ENCODE measurements at regions not wholly inside any gene's neighbourhood (a gene's known extent, or its start where the extent isn't known, plus 50 kb on each side); places are given as distances from the start of the nearest gene placed in this dataset.
"Not testable (repeated sequence)": the region's sequence is repeated elsewhere in the genome, so short reads cannot be mapped to it uniquely, and the experiment has no call there.

DNA sequence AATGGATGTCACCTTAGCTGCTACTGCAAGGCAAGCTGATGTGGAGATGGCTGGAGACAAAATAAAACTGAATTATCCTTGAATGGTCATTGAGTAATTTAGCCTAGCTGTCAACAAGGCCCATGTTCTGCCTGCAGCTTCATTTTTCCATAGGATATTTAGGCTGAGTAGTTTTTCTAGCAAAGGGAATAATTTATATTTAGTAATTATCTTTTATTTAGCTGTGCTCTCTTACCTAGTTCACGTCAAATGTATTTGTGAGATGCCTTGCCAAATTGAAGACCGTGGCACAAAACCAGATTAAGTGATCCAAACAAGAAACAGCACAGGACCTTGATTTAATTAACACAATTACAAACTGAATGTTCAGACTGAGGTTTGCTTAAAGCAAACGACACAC, 77.4 kb upstream of the CEP162 start:
- peaks cover 16% of the 10 kb centered on the region for H3K4me1 ChIP-seq (replicated peaks)
- no peak overlapping the region for H3K27ac ChIP-seq
- DNase-seq (ENCODE audit: low read depth in 1 of 2, low spot score in 2 of 2): no peak
- no peaks in the 10 kb centered on the region for H3K9me3 ChIP-seq (replicated peaks)
- H3K36me3 ChIP-seq: no peaks in the 10 kb centered on the region
- H3K4me3 ChIP-seq: no peak overlapping the region
- H3K27me3 ChIP-seq (replicated peaks): no peaks in the 10 kb centered on the region

DNA sequence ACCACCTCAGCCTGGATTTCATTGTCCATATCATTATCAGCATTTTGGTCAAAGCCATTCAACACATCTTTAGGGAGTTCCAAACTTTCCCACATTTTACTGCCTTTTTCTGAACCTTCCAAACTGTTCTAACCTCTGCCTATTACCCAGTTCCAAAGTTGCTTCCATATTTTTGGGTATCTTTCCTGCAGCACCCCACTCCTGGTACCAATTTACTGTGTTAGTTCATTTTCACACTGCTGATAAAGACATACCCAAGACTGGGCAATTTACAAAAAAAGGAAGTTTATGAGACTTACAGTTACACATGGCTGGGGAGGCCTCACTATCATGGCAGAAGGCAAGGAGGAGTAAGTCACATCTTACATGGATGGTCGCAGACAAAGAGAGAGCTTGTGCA, 63.6 kb upstream of the CEP162 start:
- H3K36me3 ChIP-seq; H3K4me3 ChIP-seq; H3K27ac ChIP-seq; DNase-seq (ENCODE audit: low read depth in 1 of 2, low spot score in 2 of 2); H3K4me1 ChIP-seq (replicated peaks); H3K27me3 ChIP-seq (replicated peaks): not testable (repeated sequence)
- H3K9me3 ChIP-seq (replicated peaks): peaks cover 12% of the 10 kb centered on the region; the same call in 1 of the 2 replicates

DNA sequence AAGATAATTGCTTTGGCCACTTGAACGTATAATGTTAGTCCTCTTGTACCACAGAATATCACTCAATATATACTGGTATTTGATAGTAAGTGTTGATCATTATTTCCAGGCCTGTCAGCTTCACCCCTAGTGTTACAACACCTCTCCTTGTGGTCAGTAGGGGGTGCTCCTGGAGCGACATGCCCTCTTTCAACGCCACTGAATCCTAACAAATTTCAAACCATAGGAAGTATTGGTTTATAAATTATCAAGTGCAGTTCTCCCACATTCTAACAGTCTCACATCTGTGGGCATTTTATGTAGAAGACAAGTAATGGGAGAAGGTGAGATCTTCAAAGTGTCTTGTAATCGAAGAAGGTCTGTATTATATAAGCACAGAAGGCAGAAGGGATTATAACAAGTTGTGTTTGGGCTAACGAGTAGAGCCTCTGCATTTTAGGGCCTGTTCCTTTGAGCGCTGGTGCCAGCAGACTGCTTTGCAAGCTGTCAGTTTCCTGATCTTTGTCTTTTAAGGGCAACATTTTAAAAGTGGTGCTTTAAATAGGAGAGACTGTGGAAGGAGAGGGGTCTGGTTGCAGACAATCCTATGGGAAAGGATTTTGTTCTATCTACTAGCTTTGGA, 57.1 kb upstream of the CEP162 start:
- Histone ChIP-seq H3K27ac (no peak overlapping the region), H3K4me1 (replicated peaks) (peaks cover 12% of the 10 kb centered on the region), H3K27me3 (replicated peaks) (no peaks in the 10 kb centered on the region; the same call in 1 of the 2 replicates), H3K9me3 (replicated peaks) (no peaks in the 10 kb centered on the region), H3K4me3 (no peak overlapping the region), H3K36me3 (no peaks in the 10 kb centered on the region)
- no peak for DNase-seq (ENCODE audit: low read depth in 1 of 2, low spot score in 2 of 2)

- peak; percentile 69 to 79 for DNase-seq (ENCODE audit: low read depth in 1 of 2, low spot score in 2 of 2)
- no peaks in the 10 kb centered on the region for H3K36me3 ChIP-seq
- H3K4me1 ChIP-seq (replicated peaks): peaks cover 12% of the 10 kb centered on the region
- no peaks in the 10 kb centered on the region for H3K9me3 ChIP-seq (replicated peaks)
- peak overlapping the region; percentile 29; the same call in 1 of the 2 replicates for H3K27ac ChIP-seq
- H3K27me3 ChIP-seq (replicated peaks): no peaks in the 10 kb centered on the region
- no peak overlapping the region for H3K4me3 ChIP-seq
Measured at GRCh38 chr6:84282550-84282949, 55.1 kb upstream of the CEP162 start.

DNA sequence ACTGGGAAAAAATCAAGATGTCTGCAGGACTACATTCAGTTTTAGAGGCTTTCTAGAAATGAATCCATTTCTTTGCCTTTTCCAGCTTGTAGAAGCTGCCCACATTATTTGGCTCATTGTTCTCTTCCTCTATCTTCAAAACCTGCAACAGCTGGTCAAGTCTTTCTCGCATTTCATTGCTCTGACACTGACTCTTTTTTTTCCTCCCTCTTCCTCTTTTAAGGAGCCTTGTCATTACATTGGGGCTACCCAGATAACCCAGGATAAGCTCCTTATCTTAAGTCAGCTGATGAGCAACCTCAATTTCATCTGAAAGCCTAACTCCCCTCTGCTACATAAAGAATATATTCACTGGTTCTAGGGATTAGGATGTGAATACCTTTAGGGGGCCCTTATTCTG, 53.2 kb upstream of the CEP162 start:
- Histone ChIP-seq H3K9me3 (replicated peaks) (no peaks in the 10 kb centered on the region), H3K27me3 (replicated peaks) (no peaks in the 10 kb centered on the region), H3K27ac (no peak overlapping the region), H3K36me3 (no peaks in the 10 kb centered on the region), H3K4me3 (no peak overlapping the region), H3K4me1 (replicated peaks) (peaks cover 17% of the 10 kb centered on the region)
- no peak for DNase-seq (ENCODE audit: low read depth in 1 of 2, low spot score in 2 of 2)

DNA sequence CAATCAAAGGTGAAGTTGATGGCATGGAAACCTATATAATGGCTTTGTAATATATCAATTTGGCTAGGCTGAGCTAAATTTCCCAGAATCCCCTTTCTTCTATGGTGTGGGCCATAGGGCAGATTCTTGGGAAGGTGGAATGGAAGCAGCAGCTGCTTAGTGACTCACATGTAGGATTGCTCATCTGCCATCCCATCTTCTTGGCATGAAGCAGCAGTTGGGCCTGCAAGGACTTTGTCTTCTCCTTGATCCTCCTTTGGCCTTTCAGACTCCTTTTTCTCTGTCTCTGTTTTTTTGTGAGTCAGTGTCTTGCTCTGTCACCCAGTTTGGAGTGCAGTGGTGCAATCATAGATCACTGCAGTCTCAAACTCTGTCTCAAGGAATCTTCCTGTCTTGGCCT, 52.6 kb upstream of the CEP162 start:
- Histone ChIP-seq H3K9me3 (replicated peaks) (no peaks in the 10 kb centered on the region), H3K4me1 (replicated peaks) (peaks cover 23% of the 10 kb centered on the region), H3K36me3 (no peaks in the 10 kb centered on the region), H3K27me3 (replicated peaks) (no peaks in the 10 kb centered on the region), H3K27ac (no peak overlapping the region), H3K4me3 (no peak overlapping the region)
- DNase-seq (ENCODE audit: low read depth in 1 of 2, low spot score in 2 of 2): no peak

DNA sequence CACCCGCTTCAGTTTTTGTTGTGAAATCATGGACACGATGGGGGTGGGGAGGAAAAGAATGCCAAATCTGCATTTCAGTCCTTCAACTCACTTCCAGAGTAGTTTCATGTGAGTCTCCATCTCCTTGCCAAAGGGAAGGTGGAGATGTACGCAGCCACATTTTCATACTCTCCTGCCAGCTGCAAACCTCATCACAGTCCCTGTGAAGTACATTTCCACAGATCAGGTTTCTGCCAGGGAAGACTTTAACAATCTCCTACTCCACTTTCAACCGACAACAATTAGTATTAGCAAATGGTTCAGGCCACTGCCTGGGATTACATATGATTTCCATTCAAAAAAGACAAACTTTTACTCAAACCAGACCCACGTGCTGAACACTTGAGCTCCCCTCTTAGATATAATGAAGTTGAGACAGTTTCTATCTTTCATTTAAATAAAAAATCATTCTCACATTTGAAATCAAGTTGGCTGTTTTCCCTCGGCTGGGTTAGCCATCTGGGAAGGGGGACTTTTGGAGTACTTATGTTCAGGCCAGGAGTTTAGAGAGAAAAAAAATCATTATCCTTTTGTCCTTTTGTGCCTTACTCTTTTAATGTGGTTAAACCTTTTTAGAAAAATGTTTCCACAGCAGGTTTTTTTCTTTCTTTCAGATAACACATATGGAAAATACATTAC, 51.0 kb upstream of the CEP162 start:
- no peaks in the 10 kb centered on the region for H3K36me3 ChIP-seq
- H3K4me3 ChIP-seq: no peak overlapping the region
- no peak for DNase-seq (ENCODE audit: low read depth in 1 of 2, low spot score in 2 of 2)
- H3K9me3 ChIP-seq (replicated peaks): no peaks in the 10 kb centered on the region
- H3K4me1 ChIP-seq (replicated peaks): peaks cover 25% of the 10 kb centered on the region
- H3K27ac ChIP-seq: no peak overlapping the region
- H3K27me3 ChIP-seq (replicated peaks): no peaks in the 10 kb centered on the region
